T-helper 17 cell (primary cell): ENCODE measurements at regions not wholly inside any gene's neighbourhood (a gene's known extent, or its start where the extent isn't known, plus 50 kb on each side); places are given as distances from the start of the nearest gene placed in this dataset.

Source experiments
- ATAC-seq: fragments of 150-1000 bp; cut with Tn5 transposase; 2 replicates; pipeline ENCODE4 v1.10.0; 2021; ENCODE audit warnings: mild to moderate bottlenecking, moderate library complexity
- DNase-seq, 3 donors: peaks; one replicate each; pipeline versions ENCODE4 v3.0.0 to v3.0.0-alpha.2; 2020 to 2021
- H3K9me3 ChIP-seq: one replicate; pipeline ENCODE4 v1.7.0; 2013; ENCODE audit warnings: low read length, mild to moderate bottlenecking; ENCODE audit not compliant: control insufficient read depth, poor library complexity, severe bottlenecking
- H3K27ac Mint-ChIP-seq: one replicate; pipeline ENCODE4 v1.8.0; 2022; ENCODE audit warnings: mild to moderate bottlenecking, moderate library complexity, mixed read lengths
- H3K27me3 Mint-ChIP-seq: one replicate; pipeline ENCODE4 v1.8.0; 2022; ENCODE audit warnings: mixed read lengths
- H3K36me3 Mint-ChIP-seq: one replicate; pipeline ENCODE4 v1.8.0; 2022; ENCODE audit warnings: low read depth, mixed read lengths
- H3K4me1 Mint-ChIP-seq: one replicate; pipeline ENCODE4 v1.8.0; 2022; ENCODE audit warnings: mild to moderate bottlenecking, mixed read lengths
- H3K4me3 Mint-ChIP-seq: one replicate; pipeline ENCODE4 v1.8.0; 2022; ENCODE audit warnings: mild to moderate bottlenecking, moderate library complexity, mixed read lengths

DNA sequence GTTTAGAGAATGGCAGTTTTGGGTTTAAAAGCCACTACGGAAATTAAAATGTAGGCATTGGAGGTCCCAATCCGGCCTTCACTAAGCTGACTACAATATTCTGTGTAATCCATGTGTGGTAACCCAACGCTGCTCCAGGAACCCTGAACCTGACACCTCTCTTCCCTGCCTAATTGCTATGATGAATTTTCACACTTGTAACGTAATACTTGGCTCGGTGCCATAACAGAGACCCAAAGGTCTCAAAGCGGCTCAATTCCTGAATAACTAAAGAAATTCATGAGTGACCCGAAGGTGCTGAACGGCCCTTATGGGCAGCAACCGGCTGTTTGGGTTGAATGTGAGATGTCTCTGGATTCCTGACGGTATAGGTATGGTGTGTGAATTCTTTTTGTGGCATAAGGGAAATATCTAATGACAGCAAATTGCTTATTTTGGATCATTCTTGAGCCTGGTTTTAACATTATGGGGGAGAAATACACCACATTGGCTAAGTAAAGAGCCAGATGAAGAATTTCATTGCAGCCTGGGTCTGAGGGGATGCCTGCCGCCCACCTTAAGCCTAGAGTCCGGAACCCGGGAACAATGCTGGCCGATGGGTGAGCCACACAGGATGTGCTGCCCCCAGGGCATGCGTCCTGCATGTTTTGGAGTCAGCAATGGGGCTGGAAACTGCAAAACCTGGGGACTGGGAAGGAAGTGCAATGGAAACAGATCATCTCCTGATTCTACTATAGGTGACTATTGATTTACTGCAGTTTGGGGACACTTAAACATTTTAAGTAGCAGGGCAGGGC is 69.7 kb upstream of the FZD8 start:
- DNase-seq = no peak

DNA sequence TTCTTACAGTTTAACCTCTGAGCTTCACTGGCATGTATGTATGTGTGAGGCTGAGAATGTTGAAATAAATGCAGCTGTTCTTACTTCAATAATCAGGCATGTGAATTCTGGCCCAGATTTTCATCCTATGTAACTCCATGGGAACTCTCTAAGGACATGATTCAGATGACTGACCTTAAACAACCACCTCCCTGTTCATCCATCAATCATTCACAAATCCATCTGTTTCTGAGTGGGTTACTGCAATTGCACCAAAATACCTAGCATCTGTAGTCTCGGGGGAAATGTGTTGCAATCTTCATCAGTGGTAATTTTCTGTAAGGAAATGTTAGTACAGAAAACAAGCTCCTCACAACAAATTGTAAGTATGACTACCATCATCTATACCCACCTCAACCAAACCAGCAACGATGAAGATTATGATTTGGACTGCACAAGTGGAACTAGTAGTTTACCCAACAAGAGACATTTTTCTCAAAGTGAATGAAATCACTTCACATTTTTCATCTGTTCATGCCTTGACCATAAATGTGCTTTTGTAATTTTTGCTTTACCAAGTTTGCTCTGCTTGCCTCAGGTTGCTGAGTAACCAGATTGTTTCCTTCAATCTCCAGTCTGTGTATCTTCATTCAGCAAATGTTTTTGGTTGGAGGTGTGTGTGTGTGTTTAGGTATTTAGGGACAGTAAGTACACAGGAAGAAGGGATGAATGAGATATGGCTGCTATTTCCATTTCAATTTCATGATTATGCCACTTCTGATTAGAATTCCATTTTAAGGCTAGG is 65.7 kb upstream of the FZD8 start:
- Mint-ChIP-seq H3K27me3 (peaks cover 11% of the 10 kb centered on the region), H3K27ac (no peak overlapping the region), H3K36me3 (no peaks in the 10 kb centered on the region), H3K4me3 (no peak overlapping the region), H3K4me1 (no peaks in the 10 kb centered on the region)
- no peak for ATAC-seq
- no peaks in the 10 kb centered on the region for H3K9me3 ChIP-seq
- DNase-seq = no peak

More for the DNA sequence above, 69.7 kb upstream of the FZD8 start:
- Mint-ChIP-seq H3K27me3 (peaks cover 11% of the 10 kb centered on the region), H3K27ac (no peak overlapping the region), H3K4me1 (no peaks in the 10 kb centered on the region), H3K36me3 (no peaks in the 10 kb centered on the region), H3K4me3 (no peak overlapping the region)
- ATAC-seq = no peak
- H3K9me3 ChIP-seq = no peaks in the 10 kb centered on the region

DNA sequence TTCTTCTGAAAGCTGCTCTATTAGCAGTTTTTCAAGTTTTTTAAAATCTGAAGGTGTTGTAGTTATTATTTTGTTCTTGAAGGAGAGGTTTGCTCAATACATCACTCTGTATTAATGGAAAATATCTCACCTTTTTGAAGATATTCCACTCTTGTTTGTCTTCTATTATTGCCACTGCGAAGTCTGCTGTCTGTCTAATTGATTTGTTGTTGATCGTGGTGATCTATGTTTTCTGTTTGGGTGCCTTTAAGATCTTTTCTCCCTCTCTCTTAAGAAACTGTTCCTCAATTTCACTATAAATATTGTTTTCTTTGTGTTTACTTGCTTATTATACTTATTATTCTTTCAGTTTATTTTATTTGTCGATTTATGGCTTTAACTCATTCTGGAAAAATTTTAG is 64.9 kb upstream of the FZD8 start:
- no peaks in the 10 kb centered on the region for H3K9me3 ChIP-seq
- Mint-ChIP-seq H3K4me1 (no peaks in the 10 kb centered on the region), H3K27me3 (peaks cover 11% of the 10 kb centered on the region), H3K36me3 (no peaks in the 10 kb centered on the region), H3K4me3 (no peak overlapping the region), H3K27ac (no peak overlapping the region)
- ATAC-seq (no peak), DNase-seq (no peak)

DNA sequence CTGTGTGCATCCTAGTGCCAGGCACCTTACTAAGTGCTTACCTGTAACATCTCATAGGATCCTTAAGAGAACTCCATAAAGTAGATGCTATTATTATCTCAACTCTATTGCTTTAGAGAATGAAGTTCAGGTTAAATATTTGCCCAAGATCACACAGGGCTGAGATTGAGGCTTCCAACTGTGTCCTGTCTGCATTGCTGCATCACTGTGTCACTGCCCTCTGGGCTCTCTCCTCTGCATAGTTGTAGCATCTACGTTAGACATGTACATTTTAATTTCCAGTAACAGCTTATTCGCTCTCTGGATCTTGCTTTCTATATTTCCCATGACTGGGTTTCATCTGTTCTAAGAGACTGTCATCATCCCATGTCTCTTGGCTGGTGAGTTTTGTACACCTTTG is 63.6 kb upstream of the FZD8 start:
- H3K36me3 Mint-ChIP-seq = no peaks in the 10 kb centered on the region
- H3K4me1 Mint-ChIP-seq = no peaks in the 10 kb centered on the region
- H3K27ac Mint-ChIP-seq = no peak overlapping the region
- H3K9me3 ChIP-seq = no peaks in the 10 kb centered on the region
- ATAC-seq = no peak
- no peak overlapping the region for H3K4me3 Mint-ChIP-seq
- no peaks in the 10 kb centered on the region for H3K27me3 Mint-ChIP-seq
- DNase-seq = no peak

DNA sequence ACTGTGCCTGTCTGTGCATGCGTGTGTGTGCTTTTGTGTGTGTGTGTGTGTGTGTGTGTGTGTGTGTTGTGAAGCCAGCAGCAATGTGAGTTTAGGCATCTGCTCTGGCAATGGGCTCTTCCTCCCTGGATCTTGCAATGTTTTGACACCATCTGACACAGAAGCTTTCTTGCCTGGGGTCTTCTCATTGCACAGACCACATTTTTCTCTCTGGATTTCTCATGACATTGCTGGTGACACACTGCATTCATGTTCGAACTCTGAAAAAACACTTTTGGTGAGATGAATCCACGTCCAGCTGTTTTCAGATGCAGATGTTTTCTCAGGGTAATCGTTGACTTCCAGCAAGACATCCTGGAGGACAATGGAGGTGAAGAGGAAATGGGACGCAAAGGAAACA is 63.0 kb upstream of the FZD8 start:
- ATAC-seq = no peak
- Mint-ChIP-seq H3K4me1 (no peaks in the 10 kb centered on the region), H3K27me3 (no peaks in the 10 kb centered on the region), H3K36me3 (no peaks in the 10 kb centered on the region), H3K4me3 (no peak overlapping the region), H3K27ac (no peak overlapping the region)
- no peaks in the 10 kb centered on the region for H3K9me3 ChIP-seq
- no peak for DNase-seq

DNA sequence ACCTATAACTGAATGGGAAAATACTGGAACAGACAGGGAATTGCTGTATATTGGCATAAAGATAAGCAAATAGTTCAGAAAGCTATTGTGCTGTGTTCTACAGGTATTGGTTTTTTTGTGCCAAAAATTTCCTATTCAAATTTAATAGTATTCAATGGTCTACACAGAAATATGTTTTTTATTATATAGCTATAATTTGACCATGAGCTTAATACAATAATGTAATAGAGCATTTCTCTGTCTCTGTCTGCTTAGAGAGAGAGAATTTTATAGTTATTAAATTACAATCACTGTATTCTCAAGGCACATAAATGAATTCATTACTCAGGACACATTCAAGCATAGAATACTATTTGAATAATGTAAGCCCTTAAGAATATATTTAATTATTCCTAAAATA is 62.3 kb upstream of the FZD8 start:
- ATAC-seq (no peak), DNase-seq (no peak)
- Mint-ChIP-seq H3K4me1 (no peaks in the 10 kb centered on the region), H3K4me3 (no peak overlapping the region), H3K27ac (no peak overlapping the region), H3K36me3 (no peaks in the 10 kb centered on the region), H3K27me3 (no peaks in the 10 kb centered on the region)
- no peaks in the 10 kb centered on the region for H3K9me3 ChIP-seq

DNA sequence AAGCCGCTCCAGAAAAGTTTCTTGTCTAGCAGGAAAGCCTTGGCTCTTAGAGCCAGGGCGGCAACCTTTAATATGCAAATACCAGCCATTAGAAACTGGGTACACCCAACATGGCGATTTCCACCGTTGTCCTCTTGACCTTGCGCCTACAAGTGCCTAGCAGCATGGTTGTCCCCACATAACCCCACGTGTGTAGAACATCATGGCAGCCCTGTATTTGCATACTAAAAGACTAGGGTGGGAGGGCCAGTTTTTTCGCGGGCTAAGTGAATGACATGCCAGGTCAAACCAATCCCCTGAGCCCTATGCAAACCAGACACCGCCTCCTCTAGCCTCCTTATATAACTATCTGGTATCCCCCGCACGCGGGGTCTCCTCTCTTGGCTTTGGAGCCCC is 58.4 kb upstream of the FZD8 start:
- ATAC-seq = no peak
- Mint-ChIP-seq H3K27ac (no peak overlapping the region), H3K36me3 (no peaks in the 10 kb centered on the region), H3K4me1 (no peaks in the 10 kb centered on the region), H3K4me3 (no peak overlapping the region), H3K27me3 (peaks cover 8% of the 10 kb centered on the region)
- DNase-seq = no peak
- no peaks in the 10 kb centered on the region for H3K9me3 ChIP-seq

DNA sequence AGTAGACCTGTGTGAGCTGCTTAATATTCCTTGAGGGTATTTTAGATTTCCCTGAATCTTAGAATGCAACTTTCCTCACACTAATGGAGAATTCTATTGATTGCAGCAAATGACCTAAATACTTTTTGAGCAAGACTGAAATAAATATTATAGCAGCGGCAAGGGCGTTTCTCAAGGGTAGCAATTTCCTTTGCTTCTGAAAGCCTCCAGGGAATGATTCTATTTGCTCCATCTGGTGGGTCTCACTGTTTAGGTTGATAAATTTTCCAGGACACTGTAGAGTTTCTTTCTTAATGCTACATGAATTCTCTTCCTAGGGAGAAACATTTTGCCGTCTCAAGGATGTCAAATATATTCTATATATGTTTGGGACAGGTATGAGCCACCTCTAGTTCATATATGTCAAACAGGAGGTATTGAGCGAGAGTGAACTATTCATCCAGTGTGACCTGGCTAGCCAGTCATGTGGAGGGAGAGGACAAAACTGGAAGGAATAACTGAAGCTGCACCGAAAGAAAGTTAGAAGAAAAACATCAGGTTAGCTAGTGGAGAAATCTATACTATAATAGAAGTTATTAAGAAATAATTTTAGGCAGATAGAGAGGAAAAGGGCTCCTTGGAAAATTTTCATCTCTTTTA is 57.9 kb upstream of the FZD8 start:
- DNase-seq (no peak), ATAC-seq (no peak)
- H3K36me3 Mint-ChIP-seq = no peaks in the 10 kb centered on the region
- no peaks in the 10 kb centered on the region for H3K4me1 Mint-ChIP-seq
- H3K27ac Mint-ChIP-seq = no peak overlapping the region
- peaks cover 8% of the 10 kb centered on the region for H3K27me3 Mint-ChIP-seq
- no peak overlapping the region for H3K4me3 Mint-ChIP-seq
- no peaks in the 10 kb centered on the region for H3K9me3 ChIP-seq

DNA sequence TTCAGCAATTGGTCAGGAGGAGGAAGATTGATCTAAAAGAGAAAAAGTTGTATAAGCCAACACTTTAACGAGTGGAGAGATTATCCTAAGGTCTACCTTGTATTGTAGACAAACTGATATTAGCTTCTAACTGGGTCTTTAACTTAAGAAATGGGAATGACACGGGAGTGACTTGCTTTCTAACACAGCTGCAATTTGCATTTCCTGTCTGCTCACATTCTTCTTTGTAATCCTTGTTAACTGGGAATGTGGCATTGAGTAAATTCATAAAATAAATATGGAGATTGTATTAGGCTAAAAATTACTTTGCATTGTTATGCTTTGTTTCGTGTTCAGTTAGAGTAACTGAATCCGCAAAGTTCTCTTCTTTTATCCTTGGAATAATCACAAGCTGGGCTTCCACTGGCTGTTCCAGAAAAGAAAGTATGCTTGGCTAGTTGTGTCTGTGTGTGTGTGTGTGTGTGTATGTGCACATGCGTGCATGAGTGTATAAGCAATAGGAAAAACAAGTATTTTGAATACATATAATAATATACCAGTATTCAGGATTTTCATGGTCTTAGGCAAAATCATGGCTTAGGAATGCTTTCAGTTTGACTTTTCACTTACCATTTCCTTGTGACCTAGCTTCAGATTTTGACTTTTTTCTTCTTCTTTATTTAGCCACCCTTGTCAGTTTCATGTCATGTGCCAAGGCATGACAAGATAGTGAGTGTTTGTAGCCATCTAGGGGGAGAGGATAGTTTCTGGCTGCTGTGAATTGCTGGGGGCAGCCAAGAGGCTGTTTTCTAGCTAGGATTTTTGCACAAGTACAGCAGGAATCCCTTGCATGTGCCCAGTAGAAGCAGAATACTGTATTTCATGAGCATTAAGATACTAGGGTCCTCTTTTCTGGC is 54.5 kb upstream of the FZD8 start:
- Mint-ChIP-seq H3K36me3 (no peaks in the 10 kb centered on the region), H3K4me3 (no peak overlapping the region)
- DNase-seq = no peak

DNA sequence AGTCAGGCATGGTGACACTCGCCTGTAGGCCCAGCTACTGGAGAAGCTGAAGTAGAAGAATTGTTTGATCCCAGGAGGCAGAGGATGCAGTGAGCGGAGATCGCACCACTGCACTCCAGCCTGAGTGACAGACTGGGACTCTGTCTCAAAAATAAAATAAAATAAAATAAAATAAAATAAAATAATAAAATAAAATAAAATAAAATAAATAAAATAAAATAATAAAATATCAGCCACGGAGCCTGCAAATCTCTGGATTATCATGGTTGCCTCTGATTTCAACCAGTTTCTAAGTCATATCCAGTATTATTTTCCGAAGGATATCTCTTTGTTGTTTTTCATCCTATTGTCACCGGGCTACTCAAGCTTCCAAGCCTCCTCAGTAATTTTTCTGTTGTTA is 51.7 kb upstream of the FZD8 start:
- Mint-ChIP-seq H3K36me3 (no peaks in the 10 kb centered on the region), H3K4me3 (no peak overlapping the region), H3K4me1 (peaks cover 2% of the 10 kb centered on the region), H3K27ac (no peak overlapping the region), H3K27me3 (peaks cover 8% of the 10 kb centered on the region)
- DNase-seq (no peak), ATAC-seq (no peak)
- no peaks in the 10 kb centered on the region for H3K9me3 ChIP-seq

More for the DNA sequence above, 54.5 kb upstream of the FZD8 start:
- Mint-ChIP-seq H3K4me1 (no peaks in the 10 kb centered on the region), H3K27ac (no peak overlapping the region), H3K27me3 (peaks cover 8% of the 10 kb centered on the region)
- no peak for ATAC-seq
- H3K9me3 ChIP-seq = no peaks in the 10 kb centered on the region
